Subcutaneous abdominal adipose tissue (tissue), 5 donors: ENCODE measurements at regions not wholly inside any gene's neighbourhood (a gene's known extent, or its start where the extent isn't known, plus 50 kb on each side); places are given as distances from the start of the nearest gene placed in this dataset.

ENCODE experiments used
- H3K27ac ChIP-seq: one replicate; pipeline ENCODE4 v1.7.0; 2013; ENCODE audit warnings: low read depth, mild to moderate bottlenecking, inconsistent platforms, low read length, moderate library complexity
- H3K27me3 ChIP-seq, 5 donors: one replicate each; pipeline ENCODE4 v1.7.0; 2013; ENCODE audit warnings: low read length in 5 of 5, inconsistent platforms in 1 of 5; ENCODE audit not compliant: control insufficient read depth in 5 of 5, insufficient read depth in 4 of 5
- H3K36me3 ChIP-seq, 5 donors: one replicate each; pipeline ENCODE4 v1.7.0; 2013; ENCODE audit warnings: low read length in 5 of 5; ENCODE audit not compliant: control insufficient read depth in 5 of 5, insufficient read depth in 5 of 5
- H3K4me1 ChIP-seq, 5 donors: one replicate each; pipeline ENCODE4 v1.7.0; 2013; ENCODE audit warnings: low read length in 5 of 5, mild to moderate bottlenecking in 3 of 5, moderate library complexity in 1 of 5; ENCODE audit not compliant: control insufficient read depth in 5 of 5, insufficient read depth in 5 of 5
- H3K4me3 ChIP-seq, 5 donors: one replicate each; pipeline ENCODE4 v1.7.0; 2013; ENCODE audit warnings: low read length in 5 of 5, low read depth in 1 of 5
- H3K9ac ChIP-seq, 5 donors: one replicate each; pipeline ENCODE4 v1.7.0; 2013; ENCODE audit warnings: low read length in 5 of 5, mild to moderate bottlenecking in 4 of 5, moderate library complexity in 3 of 5
- H3K9me3 ChIP-seq, 5 donors: one replicate each; pipeline ENCODE4 v1.7.0; 2013; ENCODE audit warnings: low read length in 5 of 5; ENCODE audit not compliant: control insufficient read depth in 5 of 5
- donor health status: healthy.
- donor health status: healthy.
- donor health status: healthy.
- donor health status: healthy.
- donor health status: healthy.

DNA sequence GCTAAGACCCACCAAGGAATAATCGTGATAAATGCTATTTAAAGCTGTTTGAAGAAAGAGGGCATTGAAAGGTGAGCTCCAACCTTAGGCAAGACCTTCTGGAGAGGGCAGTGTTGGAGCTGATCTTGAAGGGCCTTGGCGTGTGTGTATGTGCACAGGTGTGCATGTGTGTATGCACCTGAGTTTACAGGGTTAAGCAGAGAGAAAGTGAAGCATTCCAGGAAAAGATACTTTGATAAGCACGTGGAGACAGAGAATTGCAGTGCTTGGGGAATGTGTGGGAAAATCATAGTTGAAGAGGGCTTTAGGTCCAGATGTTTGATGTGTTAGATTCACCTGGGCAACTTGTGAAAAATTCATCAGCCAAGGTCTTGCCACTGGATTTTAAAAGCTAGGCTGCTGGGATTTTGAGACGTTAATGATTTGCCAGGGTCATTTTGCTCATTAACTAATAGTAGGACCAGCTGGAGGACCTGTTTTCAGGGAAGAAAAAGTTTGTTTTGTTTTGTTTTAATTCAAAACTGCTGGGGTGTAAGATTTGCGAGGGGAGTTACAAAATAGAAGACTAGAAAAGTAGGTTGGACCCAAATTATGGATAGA, 78.3 kb upstream of the ANKRD55 start:
- Histone ChIP-seq H3K9me3 (peaks cover 5 to 7% (median 5%) of the 10 kb centered on the region in 5 donors), H3K27ac (no peak overlapping the region), H3K9ac (no peak overlapping the region), H3K36me3 (no peaks in the 10 kb centered on the region), H3K27me3 (peaks cover 0 to 4% (median 0%) of the 10 kb centered on the region in 5 donors), H3K4me1 (peaks cover 0 to 4% (median 0%) of the 10 kb centered on the region in 5 donors), H3K4me3 (no peak overlapping the region)

DNA sequence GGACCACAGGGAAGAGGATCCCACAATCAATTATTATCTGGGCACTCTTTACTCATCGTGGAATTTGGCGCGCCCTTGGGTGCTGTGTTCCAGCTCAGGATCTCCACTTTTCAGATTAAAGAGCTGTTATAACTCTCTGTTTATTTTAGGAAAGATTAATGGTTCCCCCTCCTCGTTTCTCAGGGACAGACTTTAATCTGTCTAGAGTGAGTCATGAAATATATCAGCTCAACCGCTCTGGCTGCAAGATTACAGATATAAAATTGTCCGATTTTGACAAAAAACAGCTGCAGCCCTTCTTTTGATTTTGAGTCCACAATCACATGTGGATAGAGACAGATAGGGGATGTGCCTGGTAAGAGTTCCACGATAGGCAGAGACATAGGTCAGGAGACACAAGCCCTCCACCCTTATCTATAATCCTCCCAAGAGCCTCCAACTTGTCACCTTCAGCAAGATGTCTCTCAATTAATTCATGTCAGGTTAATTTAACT, 77.6 kb upstream of the ANKRD55 start:
- H3K4me1 ChIP-seq = peaks cover 0 to 4% (median 0%) of the 10 kb centered on the region in 5 donors
- peaks cover 5 to 14% (median 9%) of the 10 kb centered on the region in 5 donors for H3K9me3 ChIP-seq
- H3K36me3 ChIP-seq = no peaks in the 10 kb centered on the region
- no peak overlapping the region for H3K4me3 ChIP-seq
- H3K27ac ChIP-seq = no peak overlapping the region
- no peak overlapping the region for H3K9ac ChIP-seq
- H3K27me3 ChIP-seq = peaks cover 0 to 4% (median 0%) of the 10 kb centered on the region in 5 donors

DNA sequence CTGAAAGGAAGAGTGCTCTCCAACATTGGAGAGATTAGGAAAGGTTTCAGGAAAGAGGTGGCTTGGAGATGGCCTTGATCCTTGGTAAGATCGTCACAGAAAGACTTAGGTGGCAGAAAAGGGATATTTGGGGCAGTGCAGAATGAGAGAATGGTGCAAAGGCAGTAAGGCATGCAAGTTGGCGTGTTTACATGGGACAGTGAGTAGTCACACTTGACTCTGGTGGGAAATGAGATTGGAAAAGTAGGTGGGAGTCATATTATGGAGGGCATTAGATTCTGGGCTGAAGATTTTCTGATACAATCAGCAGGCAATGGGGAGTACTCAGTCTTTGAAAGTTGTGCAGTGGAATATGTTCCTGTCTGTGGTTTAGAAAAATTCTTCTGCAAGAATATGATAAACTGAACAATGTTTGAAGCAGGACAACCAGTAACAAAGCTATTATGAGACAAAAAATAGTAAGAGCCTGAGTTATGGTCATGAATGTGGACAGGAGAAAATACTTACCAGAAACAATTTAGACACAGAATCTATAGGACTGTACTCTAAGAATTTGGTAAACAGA, 76.2 kb upstream of the ANKRD55 start:
- Histone ChIP-seq H3K4me1 (peaks cover 0 to 7% (median 0%) of the 10 kb centered on the region in 5 donors), H3K9me3 (peaks cover 5 to 16% (median 9%) of the 10 kb centered on the region in 5 donors), H3K27ac (no peak overlapping the region)

DNA sequence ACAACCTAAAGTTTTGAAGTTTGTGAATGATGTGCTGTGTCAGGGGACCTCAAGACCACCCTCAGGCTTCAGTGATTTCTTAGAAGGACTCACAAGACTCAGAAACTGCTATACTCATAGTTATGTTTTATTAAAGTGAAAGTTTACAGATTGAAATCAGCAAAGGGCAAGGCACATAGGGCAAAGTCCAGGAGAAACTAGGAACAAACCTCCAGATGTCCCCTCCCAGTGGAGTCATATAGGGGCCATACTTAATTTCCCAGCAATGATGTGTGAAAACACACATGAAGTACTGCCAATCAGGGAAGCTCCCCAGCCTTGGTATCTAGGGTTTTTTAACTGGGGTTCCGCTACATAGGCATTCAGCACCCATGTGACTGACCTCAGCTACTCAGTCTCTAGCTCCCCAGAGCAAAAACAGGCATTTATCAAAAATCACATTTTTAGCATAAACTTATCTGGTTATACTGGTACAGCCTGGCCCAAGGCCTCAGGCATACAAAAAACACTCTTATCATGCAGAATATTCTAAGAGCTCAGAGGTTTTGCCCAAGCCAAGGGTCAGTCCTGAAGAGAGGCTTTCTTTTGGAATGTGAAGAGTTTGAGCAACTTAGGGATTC, 74.7 kb upstream of the ANKRD55 start:
- H3K4me3 ChIP-seq = no peak overlapping the region

More for the DNA sequence above, 76.2 kb upstream of the ANKRD55 start:
- H3K4me3 ChIP-seq = no peak overlapping the region
- peaks cover 0 to 4% (median 0%) of the 10 kb centered on the region in 5 donors for H3K27me3 ChIP-seq
- no peak overlapping the region for H3K9ac ChIP-seq
- no peaks in the 10 kb centered on the region for H3K36me3 ChIP-seq

DNA sequence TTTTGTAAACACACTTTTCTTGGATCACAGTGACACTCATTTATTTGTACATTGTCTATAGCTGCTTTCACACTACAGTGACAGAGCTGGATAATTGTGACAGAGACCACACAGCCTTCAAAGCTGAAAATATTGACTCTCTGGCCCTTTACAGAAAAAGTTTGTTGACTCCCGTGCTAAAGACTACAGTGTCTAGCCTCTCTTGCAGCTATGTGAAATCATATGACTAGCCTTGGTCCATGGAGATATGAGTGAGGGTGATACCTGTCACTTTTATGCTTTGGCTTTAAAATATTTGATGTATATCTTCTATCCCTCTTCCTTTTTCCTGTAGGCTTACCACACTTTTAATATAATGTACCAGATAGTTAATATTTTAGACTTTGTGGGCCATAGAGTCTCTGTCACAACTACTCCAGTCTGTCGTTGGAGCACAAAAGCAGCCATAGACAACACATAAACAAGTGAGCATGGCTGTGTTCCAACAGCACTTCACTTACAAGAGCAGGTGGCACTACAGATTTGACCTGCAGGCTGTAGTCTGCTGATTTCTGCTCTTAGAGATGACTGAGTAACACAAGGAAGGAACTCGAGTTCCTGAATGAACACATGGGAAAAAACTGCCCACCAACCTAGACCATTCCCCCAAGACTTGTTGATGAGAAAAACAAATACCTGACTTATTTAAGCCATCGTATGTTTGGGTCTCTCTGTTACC, 73.5 kb upstream of the ANKRD55 start:
- H3K27ac ChIP-seq = no peak overlapping the region
- no peak overlapping the region for H3K4me3 ChIP-seq
- H3K36me3 ChIP-seq = no peaks in the 10 kb centered on the region
- H3K9ac ChIP-seq = no peak overlapping the region
- H3K27me3 ChIP-seq = peaks cover 0 to 4% (median 0%) of the 10 kb centered on the region in 5 donors
- H3K4me1 ChIP-seq = peaks cover 0 to 7% (median 0%) of the 10 kb centered on the region in 5 donors
- peaks cover 5 to 16% (median 9%) of the 10 kb centered on the region in 5 donors for H3K9me3 ChIP-seq

More for the DNA sequence above, 74.7 kb upstream of the ANKRD55 start:
- Histone ChIP-seq H3K27me3 (peaks cover 0 to 4% (median 0%) of the 10 kb centered on the region in 5 donors), H3K9me3 (peaks cover 5 to 16% (median 9%) of the 10 kb centered on the region in 5 donors), H3K4me1 (peaks cover 0 to 7% (median 0%) of the 10 kb centered on the region in 5 donors), H3K36me3 (no peaks in the 10 kb centered on the region), H3K27ac (no peak overlapping the region), H3K9ac (no peak overlapping the region)

DNA sequence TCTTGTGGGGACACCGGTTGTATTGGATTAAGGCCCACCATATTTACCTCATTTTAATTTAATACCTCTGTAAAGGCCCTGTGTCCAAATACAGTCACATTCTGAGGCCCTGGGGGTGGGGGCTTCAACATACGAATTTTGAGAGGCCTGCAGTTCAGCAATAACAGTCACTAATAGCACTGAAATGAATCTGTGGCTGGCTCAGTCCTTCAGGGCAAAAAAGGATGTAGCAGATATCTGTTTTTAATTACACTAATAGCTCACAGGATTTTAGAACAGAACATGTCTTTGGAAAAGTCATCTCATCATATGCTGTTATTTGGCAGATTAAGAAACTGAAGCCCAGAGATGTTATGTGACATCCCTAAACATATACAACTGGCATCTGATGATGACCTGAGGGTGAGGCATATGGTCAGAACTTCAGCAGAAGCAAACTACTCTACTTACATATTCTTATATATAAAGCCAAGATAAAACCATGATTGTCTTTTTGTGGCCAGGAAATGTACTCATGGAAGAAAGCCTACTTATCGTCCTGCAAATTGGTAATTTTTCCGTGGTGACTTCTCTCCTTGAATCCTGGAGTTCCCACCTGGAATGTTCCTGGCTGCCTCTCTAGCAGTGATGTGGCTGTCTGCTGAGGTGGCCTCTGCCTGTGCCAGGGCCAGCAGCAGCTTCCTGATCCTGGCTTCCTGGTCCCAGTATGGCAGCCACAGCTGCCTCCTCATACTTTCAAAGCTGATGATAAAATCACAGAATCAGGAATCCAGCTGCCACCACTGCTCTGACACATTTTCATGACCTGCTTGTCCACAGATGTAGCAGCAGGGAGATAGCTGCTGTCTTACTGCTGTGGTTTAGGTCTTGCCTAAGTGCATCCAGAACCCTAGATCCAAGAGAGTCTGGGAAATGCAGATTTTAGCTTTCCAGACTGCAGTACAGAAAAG, 72.1 kb upstream of the ANKRD55 start:
- no peak overlapping the region for H3K9ac ChIP-seq
- H3K4me1 ChIP-seq = peaks cover 0 to 3% (median 0%) of the 10 kb centered on the region in 5 donors
- H3K36me3 ChIP-seq = no peaks in the 10 kb centered on the region
- no peak overlapping the region for H3K4me3 ChIP-seq
- H3K9me3 ChIP-seq = peaks cover 5 to 16% (median 9%) of the 10 kb centered on the region in 5 donors
- H3K27me3 ChIP-seq = peaks cover 0 to 2% (median 0%) of the 10 kb centered on the region in 5 donors
- no peak overlapping the region for H3K27ac ChIP-seq

DNA sequence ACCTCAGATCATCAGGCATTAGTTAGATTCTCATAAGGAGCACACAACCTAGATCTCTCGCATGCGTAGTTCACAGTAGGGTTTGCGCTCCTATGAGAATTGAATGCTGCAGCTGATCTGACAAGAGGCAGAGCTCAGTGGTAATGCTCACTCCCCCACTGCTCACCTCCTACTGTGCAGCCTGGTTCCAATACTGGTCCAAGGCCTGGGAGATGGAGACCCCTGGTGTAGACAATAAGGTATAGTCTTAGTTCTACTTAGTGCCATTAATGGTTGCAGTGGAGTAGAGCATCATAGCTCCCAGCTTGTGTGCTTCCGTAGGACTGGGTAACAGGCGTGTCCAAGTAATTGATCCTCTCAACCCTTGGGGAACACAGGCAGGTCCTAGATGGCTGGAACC, 70.4 kb upstream of the ANKRD55 start:
- Histone ChIP-seq H3K27me3 (no peaks in the 10 kb centered on the region), H3K27ac (no peak overlapping the region), H3K4me1 (peaks cover 4 to 14% (median 9%) of the 10 kb centered on the region in 5 donors), H3K9ac (no peak overlapping the region), H3K9me3 (peaks cover 5 to 16% (median 9%) of the 10 kb centered on the region in 5 donors), H3K4me3 (no peak overlapping the region), H3K36me3 (no peaks in the 10 kb centered on the region)

DNA sequence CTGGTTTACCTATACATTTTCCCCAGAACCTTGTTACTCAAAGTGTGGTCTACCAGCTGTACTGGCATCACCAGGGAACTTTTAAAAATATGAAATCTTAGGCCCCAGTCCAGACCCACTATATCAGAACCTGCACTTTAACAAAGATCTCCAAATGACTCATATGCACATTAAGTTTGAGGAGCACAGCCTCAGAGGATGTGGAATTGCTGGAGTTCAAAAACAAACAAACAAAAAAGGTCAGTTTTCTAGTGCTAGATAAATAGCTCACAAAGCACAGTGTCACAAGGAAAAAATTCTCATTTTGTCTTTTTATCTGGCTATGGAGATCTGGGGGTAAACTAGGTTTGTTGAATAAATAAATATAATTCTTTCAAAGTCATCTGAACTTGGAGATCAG, 68.9 kb upstream of the ANKRD55 start:
- peaks cover 4 to 17% (median 14%) of the 10 kb centered on the region in 5 donors for H3K4me1 ChIP-seq
- H3K9ac ChIP-seq = no peak overlapping the region
- no peaks in the 10 kb centered on the region for H3K27me3 ChIP-seq
- H3K36me3 ChIP-seq = no peaks in the 10 kb centered on the region
- peaks cover 5 to 15% (median 9%) of the 10 kb centered on the region in 5 donors for H3K9me3 ChIP-seq
- H3K4me3 ChIP-seq = no peak overlapping the region
- H3K27ac ChIP-seq = no peak overlapping the region

DNA sequence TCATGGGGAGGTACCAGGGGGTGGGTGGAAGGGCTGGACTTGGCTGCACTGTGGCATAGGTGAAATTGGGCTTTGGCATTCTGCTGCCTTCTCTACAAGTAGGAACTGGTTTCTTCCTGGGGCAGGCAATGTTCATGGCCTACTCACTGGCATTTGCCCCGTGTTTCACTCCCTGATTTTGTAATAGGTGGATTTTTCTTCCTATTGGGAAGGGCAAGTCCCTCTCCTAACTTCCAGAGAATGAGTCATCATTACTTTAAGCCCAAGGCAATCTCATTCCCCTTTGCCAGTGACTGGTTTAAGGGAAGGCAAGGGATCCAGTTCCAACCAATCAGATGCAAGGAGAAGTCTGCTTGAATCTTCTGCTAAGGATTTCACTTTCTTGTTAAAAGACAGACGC, 67.9 kb upstream of the ANKRD55 start:
- peaks cover 4 to 17% (median 14%) of the 10 kb centered on the region in 5 donors for H3K4me1 ChIP-seq
- H3K9ac ChIP-seq = no peak overlapping the region
- no peak overlapping the region for H3K4me3 ChIP-seq
- no peaks in the 10 kb centered on the region for H3K36me3 ChIP-seq
- H3K9me3 ChIP-seq = peaks cover 0 to 5% (median 0%) of the 10 kb centered on the region in 5 donors
- no peaks in the 10 kb centered on the region for H3K27me3 ChIP-seq
- no peak overlapping the region for H3K27ac ChIP-seq
